Osteocyte (in vitro differentiated cells): ENCODE measurements at regions not wholly inside any gene's neighbourhood (a gene's known extent, or its start where the extent isn't known, plus 50 kb on each side); places are given as distances from the start of the nearest gene placed in this dataset.

Experiments
- DNase-seq: peaks from one replicate; pipeline ENCODE4 v3.0.0; 2021; ENCODE audit warnings: mixed read lengths; ENCODE audit not compliant: unreplicated experiment; ENCODE audit errors: extremely low spot score
- H3K27ac Mint-ChIP-seq: one replicate; pipeline ENCODE4 v1.8.0; 2021; ENCODE audit warnings: mild to moderate bottlenecking, mixed read lengths; ENCODE audit not compliant: unreplicated experiment
- H3K27me3 Mint-ChIP-seq: one replicate; pipeline ENCODE4 v1.8.0; 2021; ENCODE audit warnings: mixed read lengths; ENCODE audit not compliant: unreplicated experiment
- H3K36me3 Mint-ChIP-seq: one replicate; pipeline ENCODE4 v1.8.0; 2021; ENCODE audit warnings: mixed read lengths; ENCODE audit not compliant: unreplicated experiment
- H3K4me1 Mint-ChIP-seq: one replicate; pipeline ENCODE4 v1.8.0; 2021; ENCODE audit warnings: mixed read lengths; ENCODE audit not compliant: unreplicated experiment
- H3K4me3 Mint-ChIP-seq: one replicate; pipeline ENCODE4 v1.8.0; 2021; ENCODE audit warnings: mild to moderate bottlenecking, moderate library complexity, mixed read lengths; ENCODE audit not compliant: unreplicated experiment
- H3K9me3 Mint-ChIP-seq: one replicate; pipeline ENCODE4 v1.8.0; 2021; ENCODE audit warnings: mixed read lengths; ENCODE audit not compliant: unreplicated experiment
- TF ChIP-seq, protein P1 (sequence below): fragments of 200-600 bp; sonication (generic); IDR thresholded peaks from 2 replicates; pipeline ENCODE4 v1.5.0; 2021; ENCODE audit warnings: antibody characterized with exemption, mild to moderate bottlenecking, moderate library complexity

DNA sequence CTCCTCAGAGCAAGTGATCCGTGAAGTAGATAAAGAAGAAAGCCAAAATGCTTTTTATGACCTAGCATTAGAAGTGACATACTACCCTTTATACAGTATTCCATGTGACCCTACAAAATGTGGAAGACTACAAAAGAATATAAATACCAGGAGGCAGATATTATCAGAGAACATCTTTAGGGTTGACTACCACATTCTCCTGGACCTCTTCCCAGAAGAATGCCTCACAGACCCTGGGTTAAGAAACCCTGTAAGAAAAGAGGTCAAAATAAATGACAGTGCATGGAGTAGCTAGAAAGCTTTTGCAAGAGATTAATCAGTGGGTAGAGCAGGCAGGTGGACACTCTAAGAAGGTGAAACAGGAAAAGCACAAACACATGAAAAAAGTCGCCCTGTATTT lies 69.2 kb downstream of the FANCF start:
- no peak for DNase-seq
- Mint-ChIP-seq H3K27me3 (no peaks in the 10 kb centered on the region), H3K4me1 (no peaks in the 10 kb centered on the region), H3K9me3 (no peaks in the 10 kb centered on the region), H3K36me3 (no peaks in the 10 kb centered on the region), H3K4me3 (no peak overlapping the region), H3K27ac (no peak overlapping the region)
- TF ChIP-seq, protein P1, sequence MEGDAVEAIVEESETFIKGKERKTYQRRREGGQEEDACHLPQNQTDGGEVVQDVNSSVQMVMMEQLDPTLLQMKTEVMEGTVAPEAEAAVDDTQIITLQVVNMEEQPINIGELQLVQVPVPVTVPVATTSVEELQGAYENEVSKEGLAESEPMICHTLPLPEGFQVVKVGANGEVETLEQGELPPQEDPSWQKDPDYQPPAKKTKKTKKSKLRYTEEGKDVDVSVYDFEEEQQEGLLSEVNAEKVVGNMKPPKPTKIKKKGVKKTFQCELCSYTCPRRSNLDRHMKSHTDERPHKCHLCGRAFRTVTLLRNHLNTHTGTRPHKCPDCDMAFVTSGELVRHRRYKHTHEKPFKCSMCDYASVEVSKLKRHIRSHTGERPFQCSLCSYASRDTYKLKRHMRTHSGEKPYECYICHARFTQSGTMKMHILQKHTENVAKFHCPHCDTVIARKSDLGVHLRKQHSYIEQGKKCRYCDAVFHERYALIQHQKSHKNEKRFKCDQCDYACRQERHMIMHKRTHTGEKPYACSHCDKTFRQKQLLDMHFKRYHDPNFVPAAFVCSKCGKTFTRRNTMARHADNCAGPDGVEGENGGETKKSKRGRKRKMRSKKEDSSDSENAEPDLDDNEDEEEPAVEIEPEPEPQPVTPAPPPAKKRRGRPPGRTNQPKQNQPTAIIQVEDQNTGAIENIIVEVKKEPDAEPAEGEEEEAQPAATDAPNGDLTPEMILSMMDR = no peak

DNA sequence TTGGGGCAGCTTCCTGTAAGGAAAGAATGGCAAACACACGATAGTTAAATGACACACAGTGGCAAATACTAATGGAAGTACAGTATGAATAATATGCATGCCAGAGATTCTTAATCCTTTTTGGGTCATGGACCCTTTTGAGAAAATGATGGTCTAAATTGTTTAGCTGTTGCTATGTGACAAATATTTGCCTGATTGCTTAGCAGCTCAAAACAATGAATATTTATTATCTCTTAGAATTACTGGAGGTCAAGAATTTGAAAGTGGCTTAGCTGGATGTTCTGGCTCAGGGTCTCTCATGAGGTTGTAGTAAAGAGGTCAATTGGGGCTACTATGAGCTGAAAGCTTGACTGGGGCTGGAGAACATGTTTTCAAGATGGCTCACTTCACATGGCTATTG lies 69.7 kb downstream of the FANCF start:
- H3K36me3 Mint-ChIP-seq = no peaks in the 10 kb centered on the region
- no peak overlapping the region for H3K4me3 Mint-ChIP-seq
- H3K27me3 Mint-ChIP-seq = no peaks in the 10 kb centered on the region
- TF ChIP-seq, protein P1 = no peak
- no peak for DNase-seq
- H3K4me1 Mint-ChIP-seq = no peaks in the 10 kb centered on the region
- no peaks in the 10 kb centered on the region for H3K9me3 Mint-ChIP-seq
- no peak overlapping the region for H3K27ac Mint-ChIP-seq

DNA sequence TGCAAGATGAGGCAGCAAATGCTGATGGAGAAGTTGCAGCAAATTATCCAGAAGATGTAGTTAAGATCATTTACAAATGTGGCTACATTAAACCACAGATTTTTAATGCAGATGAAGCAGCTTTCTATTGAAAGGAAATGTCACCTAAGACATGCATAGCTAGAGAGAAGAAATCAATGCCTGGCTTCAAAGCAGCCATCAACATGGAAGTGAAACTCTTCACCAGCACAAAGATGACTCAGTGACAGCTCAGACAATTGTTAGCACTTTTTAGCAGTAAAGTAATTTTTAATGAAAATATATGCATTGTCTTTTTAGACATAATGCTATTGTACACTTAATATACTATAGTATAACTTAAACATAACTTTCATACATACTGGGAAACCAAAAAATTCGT lies 71.4 kb downstream of the FANCF start:
- no peaks in the 10 kb centered on the region for H3K27me3 Mint-ChIP-seq
- no peak overlapping the region for H3K27ac Mint-ChIP-seq
- H3K4me1 Mint-ChIP-seq = no peaks in the 10 kb centered on the region
- TF ChIP-seq, protein P1 = no peak
- no peak for DNase-seq
- no peaks in the 10 kb centered on the region for H3K36me3 Mint-ChIP-seq
- no peaks in the 10 kb centered on the region for H3K9me3 Mint-ChIP-seq
- no peak overlapping the region for H3K4me3 Mint-ChIP-seq

DNA sequence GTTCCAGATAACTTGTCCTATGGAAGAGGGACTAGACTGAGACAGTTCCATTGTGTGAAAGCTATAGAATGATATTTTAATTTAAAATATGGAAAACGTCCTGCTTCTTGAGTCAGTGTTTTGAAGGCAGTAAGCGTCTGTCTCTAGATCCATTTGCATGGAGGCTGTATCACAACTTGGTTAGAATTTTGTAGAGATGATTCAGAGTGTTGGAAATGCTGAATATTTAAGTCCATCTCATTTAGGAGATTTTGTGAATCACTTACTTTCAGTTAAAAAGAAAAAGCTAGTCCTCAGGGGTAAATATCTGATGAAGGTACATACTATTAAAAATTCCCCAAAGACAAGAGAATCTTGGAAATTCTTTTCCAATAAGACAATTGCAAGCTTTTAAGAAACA lies 72.7 kb downstream of the FANCF start:
- no peaks in the 10 kb centered on the region for H3K4me1 Mint-ChIP-seq
- no peaks in the 10 kb centered on the region for H3K36me3 Mint-ChIP-seq
- no peaks in the 10 kb centered on the region for H3K9me3 Mint-ChIP-seq
- TF ChIP-seq, protein P1 = no peak
- no peak for DNase-seq
- no peak overlapping the region for H3K27ac Mint-ChIP-seq
- H3K4me3 Mint-ChIP-seq = no peak overlapping the region
- no peaks in the 10 kb centered on the region for H3K27me3 Mint-ChIP-seq

DNA sequence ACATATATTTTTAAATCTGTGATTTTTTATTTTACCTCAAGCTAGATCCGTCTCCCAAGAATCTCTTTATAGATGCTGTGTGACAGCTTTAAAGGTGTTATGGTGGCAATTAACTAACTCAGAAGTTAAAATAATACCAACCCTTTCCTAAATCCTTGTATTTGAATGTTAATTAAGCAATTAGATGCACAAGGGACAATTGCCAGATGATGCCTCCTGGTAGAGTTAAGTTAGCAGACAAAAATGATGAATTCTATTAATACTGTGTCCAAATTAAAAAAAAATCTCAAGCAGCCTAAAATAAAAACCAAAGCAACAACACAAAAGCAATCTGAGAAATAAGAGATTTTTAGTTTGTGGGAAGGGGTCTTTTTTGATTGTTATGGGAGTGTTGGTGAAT lies 78.9 kb downstream of the FANCF start:
- peaks cover 2% of the 10 kb centered on the region for H3K27me3 Mint-ChIP-seq
- no peaks in the 10 kb centered on the region for H3K36me3 Mint-ChIP-seq

More for the DNA sequence above, 78.9 kb downstream of the FANCF start:
- Mint-ChIP-seq H3K4me3 (no peak overlapping the region), H3K9me3 (no peaks in the 10 kb centered on the region), H3K27ac (no peak overlapping the region), H3K4me1 (no peaks in the 10 kb centered on the region)
- no peak for DNase-seq
- TF ChIP-seq, protein P1 = no peak
